GM18909 (cell line): ENCODE measurements at regions not wholly inside any gene's neighbourhood (a gene's known extent, or its start where the extent isn't known, plus 50 kb on each side); places are given as distances from the start of the nearest gene placed in this dataset.
"Not testable (repeated sequence)": the region's sequence is repeated elsewhere in the genome, so short reads cannot be mapped to it uniquely, and the experiment has no call there.

Experiments used
- ATAC-seq: cut with Tn5 transposase; IDR thresholded peaks from one replicate; pipeline ENCODE4 v1.9.1; 2021; ENCODE audit warnings: mild to moderate bottlenecking; ENCODE audit not compliant: unreplicated experiment, poor library complexity

DNA sequence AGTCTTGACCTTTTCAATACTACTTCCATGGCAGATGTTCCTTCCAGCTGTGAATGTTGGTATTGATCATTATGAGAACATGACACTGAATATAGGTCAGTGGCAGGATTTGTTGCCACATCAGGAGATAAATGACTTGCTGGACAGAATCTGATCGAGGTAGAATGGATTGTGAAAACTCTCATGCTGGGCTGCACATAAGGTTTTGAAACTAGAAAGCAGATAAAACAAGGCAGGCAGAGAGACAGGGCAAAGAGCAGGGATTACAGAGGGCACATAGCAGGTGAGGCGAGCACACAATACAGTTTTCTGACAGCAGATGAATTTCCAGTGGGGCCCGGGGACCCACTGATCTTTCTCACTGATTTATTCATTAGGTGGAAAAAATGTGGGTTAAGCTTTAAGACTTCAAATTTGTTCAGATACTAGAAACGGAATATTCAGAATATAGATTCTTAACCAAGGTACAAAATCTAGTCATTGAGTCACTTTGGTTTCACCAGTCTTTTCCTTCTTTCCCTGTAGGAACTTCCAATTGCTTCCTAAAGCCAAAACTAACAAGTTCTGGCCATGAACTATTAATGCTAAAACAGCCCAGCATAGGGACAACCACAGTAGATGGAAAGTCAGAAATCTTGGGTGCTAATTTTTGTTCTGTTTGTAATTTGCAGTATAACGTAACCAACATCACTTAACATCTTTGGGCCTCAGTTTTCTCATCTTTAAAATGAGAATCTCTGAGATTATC, 296.0 kb upstream of the PTBP2 start:
- no peak for ATAC-seq

DNA sequence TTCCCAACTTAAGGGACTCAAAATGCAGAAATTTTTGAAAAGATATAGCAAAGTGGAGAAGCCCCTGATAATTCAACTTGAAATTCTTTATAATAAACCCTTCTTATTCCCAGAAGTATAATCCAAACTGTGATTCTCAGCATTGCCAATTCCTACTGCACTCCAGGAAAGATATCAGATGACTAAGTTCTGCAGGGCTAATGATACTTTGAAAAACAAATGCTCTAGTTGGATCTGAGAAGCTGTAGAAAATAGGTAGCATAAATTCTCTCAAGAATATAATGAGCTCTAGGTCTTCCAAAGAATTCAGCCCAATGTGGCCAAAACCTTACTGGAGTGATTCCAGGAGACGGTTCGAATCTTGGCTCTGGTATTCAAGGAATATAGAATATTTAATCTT, 294.0 kb upstream of the PTBP2 start:
- no peak for ATAC-seq

DNA sequence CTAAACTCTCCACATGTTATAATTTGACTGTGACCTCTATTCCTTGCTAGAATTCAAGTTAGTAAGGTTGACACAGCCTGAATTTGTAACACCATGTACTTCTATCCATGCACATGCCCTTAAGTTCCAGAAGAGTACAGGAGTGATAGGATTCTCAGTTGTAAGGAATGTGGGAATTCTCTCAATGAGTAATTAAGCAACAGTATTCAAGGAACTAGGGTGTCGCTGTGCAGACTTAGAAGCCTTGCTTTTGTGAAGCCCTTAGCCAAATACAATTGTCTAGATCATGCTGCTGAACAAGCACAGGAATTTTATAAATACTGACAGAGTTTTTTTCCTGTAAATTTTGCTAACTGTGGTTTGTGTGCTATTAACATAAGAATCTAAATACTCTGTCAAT, 276.3 kb upstream of the PTBP2 start:
- no peak for ATAC-seq

DNA sequence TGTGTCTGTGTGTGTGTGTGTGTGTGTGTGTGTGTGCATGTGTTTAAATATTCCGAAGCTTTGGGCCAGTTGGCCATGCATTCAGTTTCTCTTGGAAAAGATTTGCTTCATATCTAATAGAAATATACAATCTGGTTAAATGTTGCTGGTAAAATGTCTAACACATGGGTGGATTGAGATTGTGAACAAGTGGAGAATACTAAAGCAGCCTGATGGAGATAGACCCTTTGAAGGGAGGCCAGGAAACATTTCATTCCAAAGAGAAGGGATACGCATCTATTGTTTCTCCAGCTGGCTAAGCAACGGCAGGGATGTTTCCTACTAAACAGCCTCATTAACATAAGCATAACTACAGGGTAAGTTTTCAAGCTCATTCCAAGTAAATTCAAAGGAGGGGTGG, 257.5 kb upstream of the PTBP2 start:
- no peak for ATAC-seq

DNA sequence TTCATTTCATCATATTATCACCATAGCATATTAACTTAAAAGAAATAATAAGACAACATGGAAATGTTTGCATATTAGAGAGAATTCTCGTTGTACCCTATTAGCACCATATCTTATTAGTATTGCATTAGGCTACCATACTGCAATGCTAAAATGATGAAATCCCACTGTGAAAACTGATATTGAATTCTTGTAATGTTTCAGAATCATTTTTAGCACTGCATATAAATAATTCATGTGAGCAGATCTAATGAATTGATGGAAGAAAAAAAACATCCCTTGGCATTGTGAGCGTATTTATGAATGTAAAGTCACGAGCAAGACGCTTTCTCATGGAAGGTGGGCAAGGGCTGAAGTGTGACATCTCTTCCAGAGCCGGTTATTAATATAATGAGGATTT, 257.1 kb upstream of the PTBP2 start:
- no peak for ATAC-seq

DNA sequence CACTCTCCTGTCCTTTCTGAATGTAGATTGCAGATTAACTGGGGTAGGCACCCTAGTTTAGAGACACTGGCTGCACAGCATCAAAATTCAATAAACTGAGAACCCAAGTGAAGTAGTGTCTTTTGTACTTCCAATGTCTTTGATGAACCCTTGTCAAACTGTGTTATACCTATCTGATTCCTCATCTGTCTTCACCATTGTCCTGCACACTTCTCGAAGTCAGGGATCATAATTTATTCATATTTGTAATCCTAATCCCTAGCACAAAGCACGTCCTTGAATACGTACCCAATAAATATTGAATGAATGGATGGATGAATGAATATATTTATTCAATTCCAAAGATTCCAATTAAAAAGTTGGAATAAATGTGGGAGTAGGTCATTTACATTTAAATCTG, 256.6 kb upstream of the PTBP2 start:
- ATAC-seq: no peak

DNA sequence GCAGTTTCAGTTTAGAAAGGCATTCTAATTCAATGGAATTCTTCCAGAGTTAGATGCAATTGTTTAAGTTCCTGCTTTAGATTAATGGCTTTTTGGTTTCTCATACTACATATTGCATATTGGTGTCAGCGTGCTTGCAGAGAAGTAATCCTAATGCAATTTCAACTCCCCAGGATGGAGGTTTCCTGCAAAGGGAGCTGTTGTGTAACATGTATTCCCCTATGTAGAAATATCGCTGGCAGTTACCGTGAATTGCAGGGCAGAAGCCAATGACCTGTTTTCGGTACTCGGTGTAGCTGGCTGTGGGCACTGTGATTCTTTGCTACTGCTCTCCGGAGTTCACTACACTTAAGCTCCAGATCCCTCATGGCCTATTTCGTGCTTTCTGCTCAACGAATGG, 256.1 kb upstream of the PTBP2 start:
- ATAC-seq: no peak

DNA sequence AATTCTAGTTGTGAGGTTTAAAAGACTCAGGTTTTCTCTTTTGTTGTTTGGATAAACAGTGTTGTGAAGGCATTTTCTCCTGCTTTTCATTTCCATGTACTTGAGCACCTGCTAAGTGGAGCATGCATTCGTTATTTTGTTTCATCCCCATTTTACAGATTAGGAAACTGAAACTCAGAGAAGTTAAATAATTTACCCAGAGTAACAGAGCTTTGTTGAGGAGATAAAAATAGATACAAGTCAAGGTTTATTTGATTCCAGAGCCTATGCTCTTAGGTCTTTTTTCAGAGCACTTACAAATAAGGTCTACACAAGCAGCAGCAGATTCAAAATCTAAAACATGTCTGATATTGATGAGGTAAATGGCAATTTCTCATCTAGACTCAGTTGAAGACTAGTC, 254.7 kb upstream of the PTBP2 start:
- no peak for ATAC-seq

DNA sequence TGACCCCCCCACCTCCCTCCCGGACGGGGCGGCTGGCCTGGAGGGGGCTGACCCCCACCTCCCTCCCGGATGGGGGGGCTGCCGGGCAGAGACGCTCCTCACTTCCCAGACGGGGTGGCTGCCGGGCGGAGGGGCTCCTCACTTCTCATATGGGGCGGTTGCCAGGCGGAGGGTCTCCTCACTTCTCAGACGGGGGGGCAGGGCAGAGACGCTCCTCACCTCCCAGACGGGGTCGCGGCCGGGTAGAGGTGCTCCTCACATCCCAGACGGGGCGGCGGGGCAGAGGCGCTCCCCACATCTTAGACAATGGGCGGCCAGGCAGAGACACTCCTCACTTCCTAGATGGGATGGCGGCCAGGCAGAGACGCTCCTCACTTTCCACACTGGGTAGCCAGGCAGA, 251.9 kb upstream of the PTBP2 start:
- not testable (repeated sequence) for ATAC-seq

DNA sequence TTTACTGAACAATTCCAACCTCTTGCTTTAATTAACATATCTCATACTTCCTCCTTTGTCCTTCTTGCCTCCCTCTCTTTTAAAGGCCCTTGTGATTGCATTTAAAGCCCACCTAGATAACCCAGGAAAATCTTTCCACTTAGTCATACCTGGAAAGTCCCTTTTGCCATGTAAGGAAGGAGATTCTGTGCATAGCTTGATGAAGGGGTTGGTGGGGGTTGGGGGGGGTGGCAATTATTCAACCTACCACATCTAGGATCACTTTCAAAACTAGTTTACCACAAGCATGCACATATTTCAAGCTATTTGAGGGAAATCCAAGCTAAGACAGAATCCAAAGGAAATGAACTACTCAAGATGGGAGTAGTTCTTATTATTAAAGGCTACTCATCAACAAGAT, 249.1 kb upstream of the PTBP2 start:
- no peak for ATAC-seq

DNA sequence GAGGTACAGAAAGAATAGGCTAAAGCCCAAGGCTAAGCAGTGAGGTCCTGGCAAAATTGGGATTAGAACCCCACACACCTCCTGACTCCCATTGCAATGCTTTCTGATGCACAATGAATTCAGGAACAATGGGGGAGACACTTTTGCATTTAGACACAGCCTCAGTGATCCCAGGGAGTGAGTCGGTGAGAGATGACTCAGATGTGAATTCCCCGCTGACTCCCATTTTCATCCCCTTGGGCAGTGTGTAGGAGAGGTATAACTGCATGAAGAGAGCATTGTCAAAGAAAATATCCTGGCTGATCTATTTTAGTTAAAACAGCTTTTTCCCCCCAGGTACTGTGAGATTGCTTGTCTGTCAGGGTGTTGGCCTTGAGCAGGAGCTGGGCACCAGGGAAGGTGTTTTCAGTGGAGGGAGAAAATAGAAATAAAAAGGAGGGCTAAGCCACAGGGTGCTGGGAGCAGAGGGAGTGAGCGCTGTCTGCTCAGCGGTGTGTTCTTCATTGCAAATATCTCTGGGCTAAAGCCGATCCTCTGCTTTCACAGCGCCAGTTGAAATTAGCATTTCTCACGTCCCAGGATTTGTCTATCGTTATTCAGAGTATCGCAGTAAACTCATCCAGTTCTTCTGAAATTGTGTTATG, 247.7 kb upstream of the PTBP2 start:
- ATAC-seq: no peak

DNA sequence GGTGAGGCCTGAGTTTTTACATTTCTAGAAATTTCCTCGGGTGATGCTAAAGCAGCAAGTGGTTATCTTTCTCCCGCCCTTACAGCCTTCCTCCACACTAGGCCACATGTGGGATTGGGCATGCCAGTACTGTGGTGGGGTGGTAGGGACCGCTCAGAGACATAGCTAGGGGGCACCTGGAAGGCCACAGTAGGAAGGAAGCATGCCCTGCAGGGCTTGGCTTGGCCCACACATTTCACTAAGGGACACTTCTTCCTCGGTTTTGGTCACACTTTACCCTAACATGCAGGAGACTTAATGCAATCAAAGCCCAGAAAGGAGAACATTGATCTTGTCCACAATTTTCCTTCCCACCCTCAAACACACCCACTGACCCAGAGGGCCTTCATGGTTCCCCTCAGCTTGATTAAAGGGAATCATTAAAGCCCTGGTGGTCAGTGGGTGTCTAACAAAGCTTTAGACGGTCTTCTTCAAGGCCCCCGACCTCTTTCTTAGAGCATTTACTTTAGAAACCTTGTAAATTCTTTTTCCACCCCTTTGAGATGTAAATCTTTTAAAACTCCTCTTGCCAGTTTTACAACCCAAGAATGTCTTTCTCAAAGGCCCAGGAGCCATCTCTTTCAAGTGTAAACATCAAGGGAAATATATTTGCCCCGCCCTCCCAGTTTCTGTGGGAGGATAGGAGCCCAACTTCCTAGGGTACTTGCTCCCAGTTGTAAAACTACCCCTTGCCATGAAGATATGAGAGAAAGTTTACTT, 246.4 kb upstream of the PTBP2 start:
- ATAC-seq: no peak

DNA sequence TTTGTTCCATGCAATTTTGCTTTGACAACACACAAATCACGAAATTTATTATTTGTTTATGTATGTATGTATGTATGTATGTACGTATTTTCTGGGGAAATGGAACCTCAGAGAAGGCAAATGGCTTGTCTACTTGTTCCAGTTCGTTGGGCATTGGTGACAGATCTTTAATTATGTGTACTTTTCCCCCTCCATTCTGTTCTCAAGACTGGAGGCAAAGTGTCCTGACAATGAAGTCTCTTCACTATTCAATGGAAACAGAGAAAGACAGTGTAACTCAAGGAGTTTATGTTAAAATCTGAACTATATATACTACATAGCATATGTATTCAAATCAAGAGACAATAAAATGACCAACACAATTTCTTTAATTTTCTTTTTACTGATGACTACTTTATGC, 245.7 kb upstream of the PTBP2 start:
- ATAC-seq: no peak

DNA sequence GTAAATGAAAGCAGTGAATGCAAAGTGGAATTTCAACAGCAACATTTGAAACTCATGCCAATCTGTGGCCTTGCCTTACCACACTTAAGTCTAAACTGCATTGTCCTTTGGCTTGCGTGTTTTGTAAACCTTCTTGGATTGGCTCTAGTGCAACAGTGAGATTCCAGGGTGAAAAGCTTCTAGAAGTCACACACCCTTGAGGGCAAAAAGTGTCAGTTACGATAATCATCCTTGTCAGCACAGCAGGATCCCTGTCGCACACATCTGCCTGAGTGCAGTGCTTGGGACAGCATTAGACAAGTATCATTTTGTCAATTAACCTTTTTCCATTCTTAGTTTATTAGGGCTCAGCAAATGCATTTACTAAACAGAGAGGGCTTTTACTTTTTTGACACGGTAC, 243.4 kb upstream of the PTBP2 start:
- ATAC-seq: no peak

DNA sequence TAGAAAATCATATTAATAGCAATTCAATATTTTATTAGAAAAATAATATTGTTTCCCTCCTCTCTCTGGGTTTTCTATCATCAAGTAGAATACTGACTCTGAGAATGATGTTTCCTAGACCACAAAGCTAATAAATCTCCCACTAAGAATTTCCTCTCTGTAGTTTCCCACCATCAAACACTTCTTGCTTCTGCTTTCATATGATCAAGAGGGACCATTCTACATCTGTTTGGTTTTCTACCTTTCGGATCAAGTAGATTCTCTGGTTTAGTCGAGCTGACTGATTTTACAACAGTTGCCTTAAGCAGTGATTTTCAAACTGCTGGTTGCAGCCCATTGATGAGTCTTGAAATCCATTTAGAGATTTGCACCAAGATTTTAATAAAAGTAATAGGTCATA, 240.2 kb upstream of the PTBP2 start:
- no peak for ATAC-seq

DNA sequence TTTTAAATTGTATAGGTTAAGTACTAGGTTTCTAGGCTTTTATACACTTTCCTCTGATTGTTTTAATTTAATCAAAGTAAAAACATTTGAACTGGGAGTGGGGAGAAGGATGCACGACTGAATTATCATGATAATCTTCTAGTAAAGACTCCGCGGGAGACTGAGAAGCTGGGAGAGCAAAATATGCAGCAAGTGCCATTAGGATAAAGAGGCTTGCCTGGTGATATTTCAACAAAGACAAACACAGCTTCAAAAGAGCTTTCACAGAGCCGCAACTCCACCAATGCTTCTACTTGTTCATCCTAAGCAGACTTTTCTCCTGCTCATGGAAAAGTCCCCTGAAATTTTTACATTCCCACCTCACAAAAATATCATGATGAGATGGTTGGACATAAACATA, 239.0 kb upstream of the PTBP2 start:
- ATAC-seq: no peak

DNA sequence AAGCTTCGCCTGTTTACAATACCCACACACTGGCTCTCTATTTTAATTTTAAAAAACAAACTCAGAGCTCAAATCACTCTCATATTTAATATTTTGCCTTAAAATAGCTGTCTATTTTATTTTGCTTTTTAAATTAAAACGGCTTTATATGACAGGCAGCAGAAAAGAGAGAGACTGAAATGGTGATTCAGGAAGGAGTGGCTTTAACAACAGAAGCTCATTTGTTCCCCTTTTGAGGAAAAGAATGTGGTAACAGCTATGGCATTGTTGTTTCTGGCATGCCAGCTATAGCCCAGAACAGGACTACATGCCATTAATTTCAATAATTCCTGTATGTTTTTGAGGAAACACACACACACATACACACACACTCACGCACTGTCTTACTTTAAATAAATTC, 234.2 kb upstream of the PTBP2 start:
- no peak for ATAC-seq

DNA sequence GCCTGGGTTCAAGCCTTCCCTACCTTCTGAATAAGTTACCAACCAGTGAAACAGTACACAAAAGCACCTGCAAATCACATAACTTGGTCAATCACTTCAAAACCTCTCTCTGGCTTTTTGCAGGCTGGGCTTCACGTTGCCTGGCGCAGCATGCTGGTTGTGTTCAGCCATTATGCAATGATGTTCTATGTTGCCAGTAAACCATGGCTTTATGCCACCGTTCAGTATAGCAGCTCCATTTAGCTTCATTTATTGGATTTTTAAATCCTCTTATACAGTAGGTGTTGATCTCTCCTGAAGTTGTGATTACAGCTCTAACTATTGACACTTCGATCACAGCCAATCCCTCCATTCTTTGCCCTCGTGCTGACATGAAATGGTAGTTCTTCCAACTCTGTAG, 233.6 kb upstream of the PTBP2 start:
- no peak for ATAC-seq

DNA sequence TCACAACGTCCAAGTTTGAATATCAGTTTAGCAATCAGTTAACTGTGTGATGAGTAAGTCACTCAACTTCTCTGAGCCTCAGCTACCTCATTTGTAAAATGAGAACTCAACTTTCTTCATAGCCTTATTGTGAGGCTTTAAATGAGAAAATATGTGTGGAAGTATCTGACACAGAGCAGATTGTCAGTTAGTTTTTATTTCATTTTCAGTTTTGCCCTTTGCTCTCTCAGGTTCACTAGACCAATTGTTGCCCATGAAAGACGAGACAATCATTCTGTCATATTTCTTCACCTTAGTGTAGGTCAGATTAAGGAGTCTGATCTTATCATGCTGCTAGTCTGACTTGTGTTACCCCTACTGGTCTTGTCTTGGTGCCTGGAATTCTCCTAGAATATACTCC, 232.8 kb upstream of the PTBP2 start:
- ATAC-seq: peak; percentile 50

DNA sequence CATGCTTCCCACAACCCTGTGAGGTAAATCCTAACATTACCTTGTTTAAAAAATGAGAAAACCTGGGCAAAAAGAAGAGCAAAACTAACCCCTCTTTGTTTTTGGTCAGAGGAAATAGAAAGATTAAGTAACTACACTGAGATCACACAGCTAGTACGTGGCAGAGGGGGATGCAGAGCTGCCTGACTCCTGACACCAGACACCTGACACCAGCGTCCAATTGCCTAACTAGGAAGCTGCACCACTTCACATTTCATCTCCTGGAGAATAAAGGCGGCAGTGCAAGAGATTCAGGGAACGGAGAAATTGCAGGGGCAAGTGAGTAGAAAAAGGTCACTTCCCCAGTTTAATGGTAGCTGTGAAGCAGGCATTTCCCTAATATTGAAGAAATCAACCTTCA, 229.3 kb upstream of the PTBP2 start:
- ATAC-seq: no peak

DNA sequence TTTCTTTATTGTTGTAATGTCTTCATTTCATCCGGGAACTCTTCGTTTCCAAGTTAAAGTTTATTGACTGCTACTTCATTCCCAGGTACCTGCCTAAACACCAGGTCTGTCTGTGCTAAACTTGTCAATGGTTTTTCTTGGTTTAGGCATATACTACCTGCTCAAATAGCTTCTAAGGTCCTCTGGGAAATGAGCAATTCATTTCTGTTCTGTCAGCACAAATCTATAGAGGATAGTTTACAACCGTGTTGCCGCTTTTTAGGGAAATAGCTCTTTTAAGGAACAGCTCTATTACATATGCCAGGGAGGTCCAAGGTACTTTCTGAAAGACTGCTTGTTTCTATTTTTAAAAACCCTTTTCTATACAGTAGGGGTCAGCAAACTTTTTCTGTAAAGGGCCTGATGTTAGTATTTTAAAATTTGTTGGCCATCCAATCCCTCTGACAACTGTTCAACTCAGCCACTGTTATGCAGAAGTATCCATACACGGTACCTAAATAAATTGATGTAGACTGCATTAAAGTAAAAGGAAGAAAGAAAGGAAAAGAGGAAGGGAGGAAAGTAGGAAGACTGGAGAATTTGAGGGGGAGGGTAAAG, 222.7 kb upstream of the PTBP2 start:
- ATAC-seq: no peak
